Fibroblast of mammary gland (primary cell): ENCODE measurements at regions not wholly inside any gene's neighbourhood (a gene's known extent, or its start where the extent isn't known, plus 50 kb on each side); places are given as distances from the start of the nearest gene placed in this dataset.

Experiments
- DNase-seq: peaks from one replicate; pipeline ENCODE4 v3.0.0-alpha.2; 2010; ENCODE audit warnings: low read depth
- H3K4me3 ChIP-seq: 2 replicates; pipeline ENCODE4 v1.5.1; 2011; ENCODE audit warnings: low read depth, mild to moderate bottlenecking, low read length, moderate library complexity; ENCODE audit not compliant: control insufficient read depth
- CTCF ChIP-seq: conservative IDR thresholded peaks from 2 replicates; pipeline ENCODE4 v1.5.1; 2011; ENCODE audit warnings: low read depth, low read length, inconsistent platforms; ENCODE audit not compliant: control insufficient read depth, insufficient read depth

- no peak for DNase-seq
- no peak overlapping the region for H3K4me3 ChIP-seq
- TF ChIP-seq CTCF, result no peak
Observed at GRCh38 chr16:88323546-88324330, 59.0 kb upstream of the ZNF469 start.

- H3K4me3 ChIP-seq, result no peak overlapping the region
- no peak for TF ChIP-seq CTCF
- DNase-seq, result no peak
Observed at GRCh38 chr16:88325087-88325750, 57.5 kb upstream of the ZNF469 start.

GRCh38 chr16:88325976-88326375 lies 56.8 kb upstream of the ZNF469 start:
- H3K4me3 ChIP-seq, result no peak overlapping the region
- no peak for TF ChIP-seq CTCF
- no peak for DNase-seq

GRCh38 chr16:88326611-88327485 lies 55.9 kb upstream of the ZNF469 start:
- DNase-seq, result no peak
- H3K4me3 ChIP-seq, result no peak overlapping the region
- TF ChIP-seq CTCF, result no peak

- no peak for TF ChIP-seq CTCF
- no peak overlapping the region for H3K4me3 ChIP-seq
- DNase-seq, result no peak
Observed at GRCh38 chr16:88327561-88328312, 55.0 kb upstream of the ZNF469 start.

- no peak overlapping the region for H3K4me3 ChIP-seq
- no peak for TF ChIP-seq CTCF
- DNase-seq, result no peak
Observed at GRCh38 chr16:88328313-88328980, 54.3 kb upstream of the ZNF469 start.
